K562 (cell line): ENCODE measurements at regions not wholly inside any gene's neighbourhood (a gene's known extent, or its start where the extent isn't known, plus 50 kb on each side); places are given as distances from the start of the nearest gene placed in this dataset.

Experiments
- ATAC-seq: fragments of 200-7000 bp; cut with Tn5 transposase; 3 replicates; pipeline ENCODE4 v1.9.1; 2020; ENCODE audit warnings: moderate library complexity
- BruUV-seq: library from RNA; stranded (reverse); fragments of 400-500 nt; replicated peaks from 2 replicates; lab custom pipeline; 2021; lab: Mats Ljungman, UMichigan
- CTCF ChIA-PET: fragments of 300-600 bp; formaldehyde crosslinking; extraction: SDS; loops from one replicate; lab custom pipeline; 2021; ENCODE audit warnings: low intra/inter-chr PET ratio; lab: Yijun Ruan, JAX
- POLR2A ChIA-PET: fragments of 300-600, 350-650 bp; sonication (Branson Sonifier 250); formaldehyde crosslinking; extraction: SDS; loops from one replicate; lab custom pipeline; 2021; ENCODE audit warnings: antibody characterized with exemption, inconsistent platforms; lab: Yijun Ruan, JAX
- DNase-seq, 4 experiments: peaks; one replicate each; pipeline versions ENCODE4 v3.0.0 to v3.0.0-alpha.2; 2011 to 2018; ENCODE audit warnings: low spot score in 3 of 4, mixed read lengths in 3 of 4; ENCODE audit errors: extremely low read depth in 1 of 4
- FAIRE-seq: peaks from 2 replicates; lab custom pipeline; 2011; peaks lifted over from hg19 to GRCh38; lab: Jason Lieb, UNC
- H2AFZ ChIP-seq: 2 replicates; pipeline ENCODE4 v1.6.0; 2011; ENCODE audit warnings: low read depth, low read length, control low read depth, inconsistent platforms
- H3K27ac ChIP-seq: fragments of 200-600 bp; 3 replicates; pipeline ENCODE4 v1.8.0; 2011; ENCODE audit warnings: low read depth, mild to moderate bottlenecking, control low read depth, inconsistent platforms, low read length, moderate library complexity, mixed read lengths; ENCODE audit errors: extremely low read depth
- H3K27me3 ChIP-seq, 2 experiments: fragments of 300-600 bp in 1 of 2; 2 replicates in 1 of 2; 3 replicates in 1 of 2; pipeline versions ENCODE4 v1.6.0 to v1.8.0; 2011; ENCODE audit warnings: inconsistent platforms in 2 of 2, low read length in 2 of 2, mild to moderate bottlenecking in 1 of 2, mixed read lengths in 1 of 2, moderate library complexity in 1 of 2; ENCODE audit not compliant: control insufficient read depth in 2 of 2, insufficient read depth in 2 of 2
- H3K36me3 ChIP-seq: fragments of 300-600 bp; 3 replicates; pipeline ENCODE4 v1.8.0; 2011; ENCODE audit warnings: mild to moderate bottlenecking, low read length, inconsistent platforms; ENCODE audit not compliant: control insufficient read depth, insufficient read depth
- H3K4me1 ChIP-seq, 2 experiments: fragments of 200-600 bp in 1 of 2; replicated peaks in 1 of 2; 2 replicates in 1 of 2; 3 replicates in 1 of 2; pipeline versions ENCODE4 v1.5.1 to v1.8.0; 2011; ENCODE audit warnings: inconsistent platforms in 2 of 2, low read length in 2 of 2, mild to moderate bottlenecking in 1 of 2, mixed read lengths in 1 of 2, moderate library complexity in 1 of 2; ENCODE audit not compliant: control insufficient read depth in 2 of 2, insufficient read depth in 2 of 2
- H3K4me2 ChIP-seq: 2 replicates; pipeline ENCODE4 v1.6.1; 2011; ENCODE audit warnings: low read length, control low read depth, inconsistent platforms, mixed read lengths; ENCODE audit not compliant: insufficient read depth
- H3K4me3 ChIP-seq: fragments of 200-600 bp; sonication (generic), shearing (Covaris generic); 2 replicates; pipeline ENCODE4 v1.5.1; 2016; ENCODE audit warnings: control low read depth, inconsistent platforms
- H3K79me2 ChIP-seq: fragments of 200-600 bp; 3 replicates; pipeline ENCODE4 v1.8.0; 2011; ENCODE audit warnings: low read length, inconsistent platforms; ENCODE audit not compliant: control insufficient read depth, insufficient read depth
- H3K9ac ChIP-seq, 2 experiments: 2 replicates each; pipeline versions ENCODE4 v1.6.0 to v1.6.1; 2011; ENCODE audit warnings: low read depth in 2 of 2, low read length in 2 of 2, control low read depth in 1 of 2, inconsistent platforms in 1 of 2, mild to moderate bottlenecking in 1 of 2, mixed read lengths in 1 of 2; ENCODE audit not compliant: insufficient read depth in 1 of 2
- H3K9me1 ChIP-seq: one replicate; pipeline ENCODE4 v1.6.0; 2011; ENCODE audit warnings: inconsistent platforms, mild to moderate bottlenecking, low read length, moderate library complexity; ENCODE audit not compliant: control insufficient read depth, insufficient read depth
- H3K9me3 ChIP-seq: replicated peaks from 2 replicates; pipeline ENCODE4 v1.5.1; 2011; ENCODE audit warnings: low read depth, low read length, inconsistent platforms; ENCODE audit not compliant: control insufficient read depth, insufficient read depth
- H4K20me1 ChIP-seq: replicated peaks from 2 replicates; pipeline ENCODE4 v1.6.1; 2011; ENCODE audit warnings: low read length, inconsistent platforms, mixed read lengths; ENCODE audit not compliant: control insufficient read depth, insufficient read depth
- ARID1B ChIP-seq: fragments of 450-650 bp; IDR thresholded peaks from 2 replicates; pipeline ENCODE4 v1.6.1; 2016; ENCODE audit warnings: antibody characterized with exemption, mild to moderate bottlenecking, inconsistent platforms
- CBFA2T2 ChIP-seq: fragments of 450-650 bp; conservative IDR thresholded peaks from 2 replicates; pipeline ENCODE4 v1.6.1; 2017; ENCODE audit warnings: mild to moderate bottlenecking
- CBFA2T3 ChIP-seq: fragments of 450-650 bp; IDR thresholded peaks from 2 replicates; pipeline ENCODE4 v1.6.1; 2017
- HINFP ChIP-seq: fragments of 450-650 bp; conservative IDR thresholded peaks from 2 replicates; pipeline ENCODE4 v1.6.1; 2016; ENCODE audit warnings: missing genetic modification characterization, low read depth, mild to moderate bottlenecking, control low read depth, missing compliant biosample characterization
- MEF2A ChIP-seq: IDR thresholded peaks from 2 replicates; pipeline ENCODE4 v1.6.1; 2011; ENCODE audit warnings: low read depth, mild to moderate bottlenecking, low read length, moderate library complexity; ENCODE audit not compliant: control insufficient read depth
- MEIS2 ChIP-seq: fragments of 450-650 bp; IDR thresholded peaks from 2 replicates; pipeline ENCODE4 v1.6.1; 2014; ENCODE audit warnings: mild to moderate bottlenecking; ENCODE audit not compliant: partially characterized antibody
- MXI1 ChIP-seq: IDR thresholded peaks from 2 replicates; pipeline ENCODE4 v1.6.1; 2011; ENCODE audit warnings: low read depth, mild to moderate bottlenecking, improper control_type of control experiment, low read length
- NCOR1 ChIP-seq: fragments of 450-650 bp; IDR thresholded peaks from 2 replicates; pipeline ENCODE4 v1.6.1; 2016; ENCODE audit warnings: mild to moderate bottlenecking, moderate library complexity
- PATZ1 ChIP-seq: fragments of 250-450 bp; sonication (Bioruptor Pico); IDR thresholded peaks from 2 replicates; pipeline ENCODE4 v1.5.0; 2020; ENCODE audit warnings: mild to moderate bottlenecking, borderline replicate concordance
- PBX2 ChIP-seq, 2 experiments: IDR thresholded peaks in 1 of 2; conservative IDR thresholded peaks in 1 of 2; 2 replicates each; pipeline ENCODE4 v1.6.1; 2016; ENCODE audit warnings: low read depth in 2 of 2, mild to moderate bottlenecking in 1 of 2, missing compliant biosample characterization in 1 of 2, missing genetic modification characterization in 1 of 2, moderate library complexity in 1 of 2
- PHB ChIP-seq: fragments of 250-450 bp; sonication (Bioruptor Pico); IDR thresholded peaks from 2 replicates; pipeline ENCODE4 v1.5.0; 2021
- PKNOX1 ChIP-seq: fragments of 450-650 bp; IDR thresholded peaks from 2 replicates; pipeline ENCODE4 v1.6.1; 2016
- SOX6 ChIP-seq: fragments of 450-650 bp; IDR thresholded peaks from 2 replicates; pipeline ENCODE4 v1.6.1; 2014; ENCODE audit warnings: mild to moderate bottlenecking
- TAL1 ChIP-seq: fragments of 450-650 bp; IDR thresholded peaks from 2 replicates; pipeline ENCODE4 v1.6.1; 2016; ENCODE audit warnings: mild to moderate bottlenecking
- TCF3 ChIP-seq: sonication (generic); formaldehyde crosslinking; IDR thresholded peaks from 2 replicates; pipeline ENCODE4 v1.4.0; 2020; ENCODE audit warnings: mild to moderate bottlenecking, missing genetic modification reagents
- TEAD4 ChIP-seq, 2 experiments: sonication (generic) in 1 of 2; formaldehyde crosslinking in 1 of 2; IDR thresholded peaks; 2 replicates each; pipeline versions ENCODE4 v1.6.1 to v1.8.0; 2012 to 2022; ENCODE audit warnings: borderline replicate concordance in 1 of 2, inconsistent platforms in 1 of 2, low read length in 1 of 2, mild to moderate bottlenecking in 1 of 2, missing genetic modification reagents in 1 of 2
- ZBED1 ChIP-seq: IDR thresholded peaks from 2 replicates; pipeline ENCODE4 v1.6.1; 2014
- WGBS: fragments of 100-300 bp; shearing (Covaris generic); methylation state at CpG from one replicate; pipeline ENCODE4 v1.1.6; 2016; ENCODE audit warnings: low coverage, mixed read lengths; ENCODE audit not compliant: insufficient coverage; ENCODE audit errors: missing lambda C conversion rate; 5-methylcytosine and 5-hydroxymethylcytosine counted together
- in situ Hi-C: fragments of 300-500 bp; cut with MboI; formaldehyde crosslinking; loops from 4 replicates; pipeline ENCODE4 v1.15.0; 2018; ENCODE audit warnings: inconsistent platforms, mixed read lengths
- intact Hi-C: fragments of 100-400 bp; cut with micrococcal nuclease; formaldehyde crosslinking; loops from 2 replicates; pipeline ENCODE4 v1.14.2; 2022

GRCh38 chr2:208985644-208986043 lies 438.2 kb upstream of the MAP2 start:
- FAIRE-seq = no peak
- Histone ChIP-seq H3K4me1 (no peaks in the 10 kb centered on the region), H4K20me1 (no peaks in the 10 kb centered on the region), H2AFZ (no peak overlapping the region), H3K36me3 (no peaks in the 10 kb centered on the region), H3K9me1 (no peaks in the 10 kb centered on the region), H3K27ac (no peak overlapping the region), H3K27me3 (no peaks in the 10 kb centered on the region), H3K9ac (no peak overlapping the region), H3K4me2 (no peak overlapping the region), H3K9me3 (no peaks in the 10 kb centered on the region), H3K79me2 (no peaks in the 10 kb centered on the region), H3K4me3 (no peak overlapping the region)
- intact Hi-C loops (no loop called here), in situ Hi-C loops (no loop called here)
- ChIA-PET CTCF (no interaction called here), POLR2A (no interaction called here)
- DNase-seq = peak in 2 of 4 experiments; percentile 5 to 39
- ATAC-seq = peak; percentile 67
- BruUV-seq = no TSS peak
- 0% methylated on average over 5 of the region's 5 CpGs for WGBS
- no peak for TF ChIP-seq ZBED1
- no peak for TF ChIP-seq MXI1
- TF ChIP-seq ARID1B = peak; percentile 64
- no peak for TF ChIP-seq PATZ1 (CRISPR knock-in tag)
- no peak for TF ChIP-seq MEF2A
- TF ChIP-seq TAL1 = peak; percentile 33; the same call in 1 of the 2 replicates
- peak; percentile 73 for TF ChIP-seq TEAD4 (IDR thresholded peaks at IDR 0.05; ENCODE audit: low read length)
- TF ChIP-seq TEAD4 (CRISPR knock-in tag; IDR thresholded peaks at IDR 0.05; ENCODE audit: borderline replicate concordance) = no peak
- TF ChIP-seq CBFA2T2 = peak; percentile 48; the same call in 1 of the 2 replicates
- peak; percentile 73 for TF ChIP-seq CBFA2T3
- TF ChIP-seq PHB = no peak
- peak; percentile 68 for TF ChIP-seq SOX6
- no peak for TF ChIP-seq HINFP (tag)
- peak; percentile 96 for TF ChIP-seq MEIS2
- TF ChIP-seq TCF3 = peak; percentile 31; the same call in 1 of the 2 replicates
- TF ChIP-seq PKNOX1 = peak; percentile 83
- peak; percentile 43; the same call in 1 of the 2 replicates for TF ChIP-seq NCOR1
- TF ChIP-seq PBX2 (CRISPR knock-in tag; IDR thresholded peaks at IDR 0.05; ENCODE audit: low read depth) = peak; percentile 42
- peak; percentile 83 for TF ChIP-seq PBX2 (tag; conservative IDR thresholded peaks at IDR 0.05; ENCODE audit: low read depth)
